ENCODE measurements at regions not wholly inside any gene's neighbourhood (a gene's known extent, or its start where the extent isn't known, plus 50 kb on each side); places are given as distances from the start of the nearest gene placed in this dataset.

DNA sequence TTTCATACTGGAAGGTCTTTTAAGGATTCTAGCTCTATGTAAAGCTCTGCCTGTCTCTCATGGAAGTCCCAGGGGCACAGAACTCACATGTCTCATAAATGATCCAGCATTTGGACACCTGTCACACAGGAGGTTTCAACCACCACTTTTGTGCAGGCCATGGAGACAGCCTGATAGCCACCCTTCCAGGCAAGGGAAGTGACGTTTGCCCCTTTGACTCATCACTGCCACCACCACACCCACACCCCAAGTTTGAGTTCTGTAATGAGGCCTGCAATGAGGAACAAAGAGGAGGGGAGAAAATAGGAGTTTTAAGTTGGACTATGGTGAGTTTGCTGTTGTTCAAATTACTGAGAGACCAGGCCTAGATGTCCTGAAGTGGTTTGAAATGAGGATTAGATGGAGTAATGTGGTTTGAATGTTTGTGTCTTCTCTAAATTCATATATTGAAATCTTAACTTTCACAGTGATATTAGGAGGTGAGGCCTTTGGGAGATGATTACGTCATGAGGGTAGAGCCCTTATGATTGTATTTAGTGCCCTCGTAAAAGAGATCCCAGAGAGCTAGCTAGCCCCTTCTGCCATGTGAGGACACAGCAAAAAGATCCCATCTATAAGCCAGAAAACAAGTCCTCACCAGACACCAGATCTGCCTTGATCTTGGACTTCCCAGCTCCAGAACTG is 175.3 kb upstream of the EPHA4 start:
- WGBS, 2 donors = 84% methylated on average over 3 of the region's 3 CpGs
- DNase-seq = no peak
- intact Hi-C loops (cut with DNase I) = no loop called here

DNA sequence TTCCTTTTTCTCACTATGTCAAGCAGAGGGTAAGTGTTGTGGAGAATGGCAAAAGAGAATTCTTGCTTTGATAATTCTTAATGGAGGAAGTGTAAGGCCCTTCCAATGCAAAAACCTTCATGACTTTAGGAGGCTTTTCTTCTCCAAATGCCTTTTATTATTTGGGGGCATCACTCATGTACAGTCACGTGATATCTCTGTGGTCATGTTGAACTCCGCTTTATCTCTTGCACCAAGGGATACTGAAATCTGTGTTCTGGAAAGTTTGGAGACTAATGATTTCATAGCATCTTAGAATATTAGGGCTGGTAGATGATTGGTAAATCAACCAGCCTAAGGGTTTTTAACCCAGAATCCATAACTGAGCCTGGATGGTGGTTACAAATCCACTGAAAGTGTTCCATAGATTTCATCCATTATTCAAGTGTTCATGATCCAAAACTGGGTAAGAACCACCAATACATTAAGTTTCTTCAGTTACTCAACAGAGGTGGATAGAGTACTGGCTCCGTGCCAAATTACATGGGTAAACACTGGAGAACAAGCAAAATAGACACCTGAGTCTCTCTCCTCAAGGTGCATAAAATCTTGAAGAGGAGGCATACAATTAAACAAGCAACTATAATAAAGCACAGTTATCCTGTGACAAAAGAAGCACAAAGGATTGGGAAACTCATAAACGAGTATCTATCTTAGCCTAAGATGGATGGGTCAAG is 169.6 kb upstream of the EPHA4 start:
- TF ChIP-seq, protein P1, sequence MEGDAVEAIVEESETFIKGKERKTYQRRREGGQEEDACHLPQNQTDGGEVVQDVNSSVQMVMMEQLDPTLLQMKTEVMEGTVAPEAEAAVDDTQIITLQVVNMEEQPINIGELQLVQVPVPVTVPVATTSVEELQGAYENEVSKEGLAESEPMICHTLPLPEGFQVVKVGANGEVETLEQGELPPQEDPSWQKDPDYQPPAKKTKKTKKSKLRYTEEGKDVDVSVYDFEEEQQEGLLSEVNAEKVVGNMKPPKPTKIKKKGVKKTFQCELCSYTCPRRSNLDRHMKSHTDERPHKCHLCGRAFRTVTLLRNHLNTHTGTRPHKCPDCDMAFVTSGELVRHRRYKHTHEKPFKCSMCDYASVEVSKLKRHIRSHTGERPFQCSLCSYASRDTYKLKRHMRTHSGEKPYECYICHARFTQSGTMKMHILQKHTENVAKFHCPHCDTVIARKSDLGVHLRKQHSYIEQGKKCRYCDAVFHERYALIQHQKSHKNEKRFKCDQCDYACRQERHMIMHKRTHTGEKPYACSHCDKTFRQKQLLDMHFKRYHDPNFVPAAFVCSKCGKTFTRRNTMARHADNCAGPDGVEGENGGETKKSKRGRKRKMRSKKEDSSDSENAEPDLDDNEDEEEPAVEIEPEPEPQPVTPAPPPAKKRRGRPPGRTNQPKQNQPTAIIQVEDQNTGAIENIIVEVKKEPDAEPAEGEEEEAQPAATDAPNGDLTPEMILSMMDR (IDR thresholded peaks at IDR 0.05) = no peak
- no peak for TF ChIP-seq POLR2A (IDR thresholded peaks at IDR 0.05)
- H3K36me3 ChIP-seq = no peaks in the 10 kb centered on the region
- 62 to 68% methylated on average over 4 of the region's 4 CpGs for WGBS, 2 donors
- no peaks in the 10 kb centered on the region for H3K4me1 ChIP-seq
- H3K4me3 ChIP-seq = no peak overlapping the region
- H3K27me3 ChIP-seq = no peaks in the 10 kb centered on the region
- no peak overlapping the region for H3K27ac ChIP-seq
- no peaks in the 10 kb centered on the region for H3K9me3 ChIP-seq
- no peak for DNase-seq
- intact Hi-C loops (cut with DNase I) = no loop called here

More for the DNA sequence above, 175.3 kb upstream of the EPHA4 start:
- Histone ChIP-seq H3K4me1 (no peaks in the 10 kb centered on the region), H3K9me3 (no peaks in the 10 kb centered on the region), H3K4me3 (no peak overlapping the region), H3K36me3 (no peaks in the 10 kb centered on the region), H3K27me3 (no peaks in the 10 kb centered on the region), H3K27ac (no peak overlapping the region)
- TF ChIP-seq POLR2A (IDR thresholded peaks at IDR 0.05) = no peak
- TF ChIP-seq, protein P1 (IDR thresholded peaks at IDR 0.05) = no peak

DNA sequence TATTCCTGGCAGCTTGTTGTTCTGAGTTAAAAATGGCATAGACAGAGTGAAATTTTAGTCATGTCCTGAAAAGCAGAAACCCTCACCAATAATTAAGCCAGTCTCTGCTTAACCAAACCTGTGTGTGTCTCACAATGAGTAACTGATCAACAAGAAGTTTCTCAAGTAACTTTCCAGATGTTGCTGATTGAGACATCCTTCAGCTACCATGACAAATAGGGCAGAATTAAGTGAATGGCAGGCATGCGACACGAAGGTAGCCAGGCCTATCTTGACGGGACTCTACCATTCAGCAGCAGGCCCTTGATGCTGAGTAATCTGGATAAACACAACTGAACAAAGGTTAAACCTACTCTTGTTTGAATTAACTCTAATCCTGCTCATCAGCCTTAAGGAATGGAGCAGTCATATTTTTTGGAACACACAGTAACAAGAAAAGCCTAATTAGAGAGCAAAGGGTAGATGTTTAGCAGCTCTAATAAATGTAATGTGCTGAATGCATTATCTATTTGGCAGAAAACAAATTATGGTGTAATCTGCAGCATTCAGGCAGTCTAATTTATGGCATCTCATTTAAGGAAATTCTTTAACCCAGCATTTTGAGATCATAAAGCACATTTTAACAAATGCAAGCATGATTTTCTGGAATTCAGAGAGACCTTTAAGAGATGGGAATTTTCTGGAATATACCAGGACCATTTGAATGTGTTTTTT is 159.5 kb upstream of the EPHA4 start:
- DNase-seq = no peak
- WGBS, 2 donors = 20 to 47% methylated on average over 3 of the region's 3 CpGs
- intact Hi-C loops (cut with DNase I) = no loop called here
- Histone ChIP-seq H3K4me3 (no peak overlapping the region), H3K9me3 (no peaks in the 10 kb centered on the region), H3K4me1 (no peaks in the 10 kb centered on the region), H3K27me3 (no peaks in the 10 kb centered on the region), H3K27ac (no peak overlapping the region), H3K36me3 (no peaks in the 10 kb centered on the region)
- no peak for TF ChIP-seq POLR2A (IDR thresholded peaks at IDR 0.05)
- TF ChIP-seq, protein P1 (IDR thresholded peaks at IDR 0.05) = no peak

DNA sequence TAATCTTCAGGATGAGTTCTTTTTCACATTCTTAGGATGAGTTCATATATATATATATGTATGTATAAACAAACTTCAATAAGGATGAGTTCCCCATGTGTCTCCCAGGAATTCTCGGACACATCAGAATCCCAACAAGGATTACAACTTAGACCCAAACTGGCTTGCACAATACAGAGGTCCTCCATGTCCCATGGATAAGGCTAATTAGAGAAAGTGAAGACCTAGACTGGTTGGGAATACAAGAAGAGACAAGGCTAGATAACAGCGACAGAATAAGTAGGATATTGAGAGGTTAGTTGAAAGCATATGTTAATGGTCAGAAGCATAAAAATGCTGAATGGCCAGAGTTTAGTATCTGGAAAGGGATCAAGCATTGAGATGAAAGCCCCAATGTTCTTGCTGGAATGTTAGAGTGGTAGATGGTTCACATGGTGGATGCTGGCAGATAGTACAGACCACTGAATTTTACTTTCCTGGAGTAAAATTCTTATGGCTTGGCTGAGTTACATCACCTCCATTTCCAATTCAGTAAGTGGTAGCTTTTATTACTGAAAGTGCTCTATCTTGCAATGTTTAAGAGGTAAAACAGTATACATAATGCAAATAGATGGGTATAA is 154.9 kb upstream of the EPHA4 start:
- no peaks in the 10 kb centered on the region for H3K36me3 ChIP-seq
- H3K27me3 ChIP-seq = no peaks in the 10 kb centered on the region
- intact Hi-C loops (cut with DNase I) = no loop called here
- TF ChIP-seq, protein P1 (IDR thresholded peaks at IDR 0.05) = no peak
- TF ChIP-seq POLR2A (IDR thresholded peaks at IDR 0.05) = no peak
- no peak for DNase-seq
- no peaks in the 10 kb centered on the region for H3K4me1 ChIP-seq
- 91 to 98% methylated on average over 2 of the region's 2 CpGs for WGBS, 2 donors
- H3K4me3 ChIP-seq = no peak overlapping the region
- H3K27ac ChIP-seq = no peak overlapping the region
- no peaks in the 10 kb centered on the region for H3K9me3 ChIP-seq
